H9 (cell line): ENCODE measurements at regions not wholly inside any gene's neighbourhood (a gene's known extent, or its start where the extent isn't known, plus 50 kb on each side); places are given as distances from the start of the nearest gene placed in this dataset.

Experiments
- DNase-seq: peaks from one replicate; pipeline ENCODE4 v3.0.0-alpha.2; 2017
- H2AFZ ChIP-seq: one replicate; pipeline ENCODE4 v1.6.1; 2013; ENCODE audit warnings: mild to moderate bottlenecking, low read length, control low read depth, moderate library complexity
- H2AK5ac ChIP-seq: 2 replicates; pipeline ENCODE4 v1.6.1; 2013; ENCODE audit warnings: low read length, control low read depth, mixed read lengths; ENCODE audit not compliant: insufficient read length
- H2BK120ac ChIP-seq: one replicate; pipeline ENCODE4 v1.6.1; 2013; ENCODE audit warnings: low read depth, mild to moderate bottlenecking, low read length, control low read depth, inconsistent platforms; ENCODE audit not compliant: poor library complexity, severe bottlenecking
- H2BK12ac ChIP-seq: 2 replicates; pipeline ENCODE4 v1.6.1; 2013; ENCODE audit warnings: low read length, control low read depth, mixed read lengths, low read depth; ENCODE audit not compliant: insufficient read length
- H2BK15ac ChIP-seq: 2 replicates; pipeline ENCODE4 v1.6.1; 2013; ENCODE audit warnings: low read depth, low read length, control low read depth
- H2BK20ac ChIP-seq: one replicate; pipeline ENCODE4 v1.6.1; 2013; ENCODE audit warnings: low read depth, mild to moderate bottlenecking, low read length, control low read depth, inconsistent platforms; ENCODE audit not compliant: poor library complexity, severe bottlenecking
- H2BK5ac ChIP-seq: 2 replicates; pipeline ENCODE4 v1.6.1; 2013; ENCODE audit warnings: low read length, control low read depth, mixed read lengths; ENCODE audit not compliant: insufficient read length
- H3K14ac ChIP-seq: 2 replicates; pipeline ENCODE4 v1.6.1; 2013; ENCODE audit warnings: low read length, control low read depth; ENCODE audit not compliant: insufficient read depth
- H3K18ac ChIP-seq: 2 replicates; pipeline ENCODE4 v1.6.1; 2013; ENCODE audit warnings: low read depth, mild to moderate bottlenecking, mixed read lengths, low read length, control low read depth; ENCODE audit not compliant: insufficient read length
- H3K23ac ChIP-seq: 2 replicates; pipeline ENCODE4 v1.6.1; 2013; ENCODE audit warnings: low read length, control low read depth, mixed read lengths, low read depth; ENCODE audit not compliant: insufficient read length
- H3K23me2 ChIP-seq: 2 replicates; pipeline ENCODE4 v1.6.1; 2013; ENCODE audit warnings: low read depth, mild to moderate bottlenecking, mixed read lengths, low read length, control low read depth; ENCODE audit not compliant: insufficient read length, poor library complexity, severe bottlenecking
- H3K27ac ChIP-seq: 2 replicates; pipeline ENCODE4 v1.5.1; 2013; ENCODE audit warnings: low read length, control low read depth, mixed read lengths, low read depth; ENCODE audit not compliant: insufficient read length
- H3K27me3 ChIP-seq: 2 replicates; pipeline ENCODE4 v1.6.1; 2013; ENCODE audit warnings: low read length, control low read depth, inconsistent platforms; ENCODE audit not compliant: insufficient read depth
- H3K4ac ChIP-seq: 2 replicates; pipeline ENCODE4 v1.6.1; 2013; ENCODE audit warnings: low read depth, mild to moderate bottlenecking, control low read depth, inconsistent platforms, low read length, moderate library complexity
- H3K4me1 ChIP-seq: 2 replicates; pipeline ENCODE4 v1.6.1; 2013; ENCODE audit warnings: low read length, control low read depth, inconsistent platforms; ENCODE audit not compliant: insufficient read depth
- H3K4me2 ChIP-seq: 2 replicates; pipeline ENCODE4 v1.6.1; 2013; ENCODE audit warnings: low read length, control low read depth, mixed read lengths; ENCODE audit not compliant: insufficient read length, insufficient read depth
- H3K56ac ChIP-seq: 2 replicates; pipeline ENCODE4 v1.6.1; 2013; ENCODE audit warnings: low read depth, mild to moderate bottlenecking, mixed read lengths, low read length, control low read depth; ENCODE audit not compliant: insufficient read length
- H3K79me1 ChIP-seq: 2 replicates; pipeline ENCODE4 v1.6.1; 2013; ENCODE audit warnings: low read depth, mild to moderate bottlenecking, moderate library complexity, low read length, control low read depth, inconsistent platforms; ENCODE audit not compliant: insufficient read depth, poor library complexity, severe bottlenecking
- H3K79me2 ChIP-seq: 2 replicates; pipeline ENCODE4 v1.6.1; 2013; ENCODE audit warnings: low read length, control low read depth, inconsistent platforms; ENCODE audit not compliant: insufficient read depth
- H3K9ac ChIP-seq: 2 replicates; pipeline ENCODE4 v1.6.1; 2013; ENCODE audit warnings: low read length, control low read depth, mixed read lengths; ENCODE audit not compliant: insufficient read length; ENCODE audit errors: extremely low read depth
- H3K9me3 ChIP-seq: one replicate; pipeline ENCODE4 v1.6.1; 2013; ENCODE audit warnings: low read depth, low read length, inconsistent platforms; ENCODE audit not compliant: control insufficient read depth
- H3T11ph ChIP-seq: one replicate; pipeline ENCODE4 v1.6.1; 2013; ENCODE audit warnings: mild to moderate bottlenecking, low read length, control low read depth, inconsistent platforms
- H4K20me1 ChIP-seq: one replicate; pipeline ENCODE4 v1.6.1; 2013; ENCODE audit not compliant: control insufficient read depth, insufficient read length, insufficient read depth
- H4K5ac ChIP-seq: 2 replicates; pipeline ENCODE4 v1.6.1; 2013; ENCODE audit warnings: low read depth, mild to moderate bottlenecking, mixed read lengths, low read length, control low read depth; ENCODE audit not compliant: insufficient read length
- H4K8ac ChIP-seq: replicated peaks from 2 replicates; pipeline ENCODE4 v1.6.1; 2013; ENCODE audit warnings: low read length, control low read depth, mixed read lengths, low read depth; ENCODE audit not compliant: insufficient read length
- H4K91ac ChIP-seq: 2 replicates; pipeline ENCODE4 v1.6.1; 2013; ENCODE audit warnings: low read depth, mild to moderate bottlenecking, moderate library complexity, mixed read lengths, low read length, control low read depth; ENCODE audit not compliant: insufficient read length
- H3K27ac Mint-ChIP-seq, 3 experiments: 2 replicates in 2 of 3; 3 replicates in 1 of 3; pipeline ENCODE4 v1.8.0; 2020 to 2021; ENCODE audit warnings: mixed read lengths in 3 of 3, mild to moderate bottlenecking in 1 of 3, moderate library complexity in 1 of 3
- H3K27me3 Mint-ChIP-seq: 2 replicates; pipeline ENCODE4 v1.8.0; 2021; ENCODE audit warnings: low read depth, mild to moderate bottlenecking, moderate library complexity, mixed read lengths
- H3K36me3 Mint-ChIP-seq, 3 experiments: 2 replicates in 2 of 3; 3 replicates in 1 of 3; pipeline ENCODE4 v1.8.0; 2020 to 2021; ENCODE audit warnings: low read depth in 3 of 3, mixed read lengths in 3 of 3; ENCODE audit not compliant: insufficient read depth in 1 of 3
- H3K4me1 Mint-ChIP-seq, 2 experiments: 2 replicates each; pipeline ENCODE4 v1.8.0; 2020; ENCODE audit warnings: mixed read lengths in 2 of 2
- H3K4me3 Mint-ChIP-seq, 2 experiments: 2 replicates in 1 of 2; 3 replicates in 1 of 2; pipeline ENCODE4 v1.8.0; 2020 to 2021; ENCODE audit warnings: mild to moderate bottlenecking in 2 of 2, mixed read lengths in 2 of 2, moderate library complexity in 1 of 2
- H3K9me3 Mint-ChIP-seq, 2 experiments: 2 replicates in 1 of 2; 3 replicates in 1 of 2; pipeline ENCODE4 v1.8.0; 2020; ENCODE audit warnings: mild to moderate bottlenecking in 2 of 2, mixed read lengths in 2 of 2, moderate library complexity in 1 of 2
- WGBS: extraction: QIAGEN DNeasy Blood & Tissue Kit; methylation state at CpG from one replicate; pipeline ENCODE4 v1.1.7; 2013; ENCODE audit warnings: missing lambda C conversion rate, low lambda C conversion rate, mixed read lengths; ENCODE audit not compliant: insufficient read length; ENCODE audit errors: extremely low coverage; 5-methylcytosine and 5-hydroxymethylcytosine counted together
- TF ChIP-seq, protein P1 (sequence below): fragments of 200-600 bp; sonication (generic); conservative IDR thresholded peaks from 3 replicates; pipeline ENCODE4 v1.8.0; 2021; ENCODE audit warnings: antibody characterized with exemption, mild to moderate bottlenecking

DNA sequence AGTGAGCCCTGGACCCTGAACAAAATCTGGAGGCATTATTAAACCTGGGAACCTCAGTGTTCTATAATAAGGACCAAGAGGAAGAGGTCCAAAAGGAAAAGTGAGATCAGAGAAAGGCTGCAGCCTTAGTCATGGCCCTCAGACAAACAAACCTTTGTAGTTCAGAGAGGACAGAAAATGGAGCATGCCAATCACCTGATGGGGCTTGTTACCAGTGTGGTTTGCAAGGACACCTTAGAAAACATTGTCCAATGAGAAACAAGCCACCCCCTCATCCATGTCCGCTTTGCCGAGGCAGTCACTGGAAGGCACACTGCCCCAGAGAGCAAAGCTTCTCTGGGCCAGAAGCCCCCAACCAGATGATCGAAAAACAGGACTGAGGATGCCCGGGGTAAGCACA lies 254.8 kb downstream of the CDH10 start:
- Histone ChIP-seq H4K20me1 (no peaks in the 10 kb centered on the region), H3K23me2 (no peaks in the 10 kb centered on the region), H4K5ac (no peak overlapping the region), H3K27me3 (no peaks in the 10 kb centered on the region), H2AK5ac (no peak overlapping the region), H3K18ac (no peak overlapping the region), H2BK20ac (no peak overlapping the region), H3K9me3 (no peaks in the 10 kb centered on the region), H2BK15ac (no peak overlapping the region), H2BK5ac (no peak overlapping the region), H3K4me2 (no peak overlapping the region), H2BK120ac (no peak overlapping the region), H3K79me1 (no peaks in the 10 kb centered on the region), H3K4me1 (no peaks in the 10 kb centered on the region), H3T11ph (no peak overlapping the region), H2BK12ac (no peak overlapping the region), H3K27ac (no peak overlapping the region), H3K56ac (no peak overlapping the region), H4K91ac (no peak overlapping the region), H2AFZ (no peak overlapping the region), H4K8ac (no peak overlapping the region), H3K23ac (no peak overlapping the region), H3K9ac (no peak overlapping the region), H3K4ac (no peak overlapping the region), H3K14ac (no peak overlapping the region), H3K79me2 (no peaks in the 10 kb centered on the region)
- WGBS: no CpG with 5 or more reads among the region's 4 CpGs
- Mint-ChIP-seq H3K4me3 (no peak overlapping the region), H3K9me3 (peaks cover 3 to 16% of the 10 kb centered on the region in 2 experiments), H3K4me1 (peaks cover 3 to 9% of the 10 kb centered on the region in 2 experiments; a peak in 3 of 4 replicates), H3K27me3 (no peaks in the 10 kb centered on the region), H3K36me3 (peaks cover 0 to 17% (median 9%) of the 10 kb centered on the region in 3 experiments; a peak in 5 of 7 replicates), H3K27ac (no peak overlapping the region)
- TF ChIP-seq, protein P1, sequence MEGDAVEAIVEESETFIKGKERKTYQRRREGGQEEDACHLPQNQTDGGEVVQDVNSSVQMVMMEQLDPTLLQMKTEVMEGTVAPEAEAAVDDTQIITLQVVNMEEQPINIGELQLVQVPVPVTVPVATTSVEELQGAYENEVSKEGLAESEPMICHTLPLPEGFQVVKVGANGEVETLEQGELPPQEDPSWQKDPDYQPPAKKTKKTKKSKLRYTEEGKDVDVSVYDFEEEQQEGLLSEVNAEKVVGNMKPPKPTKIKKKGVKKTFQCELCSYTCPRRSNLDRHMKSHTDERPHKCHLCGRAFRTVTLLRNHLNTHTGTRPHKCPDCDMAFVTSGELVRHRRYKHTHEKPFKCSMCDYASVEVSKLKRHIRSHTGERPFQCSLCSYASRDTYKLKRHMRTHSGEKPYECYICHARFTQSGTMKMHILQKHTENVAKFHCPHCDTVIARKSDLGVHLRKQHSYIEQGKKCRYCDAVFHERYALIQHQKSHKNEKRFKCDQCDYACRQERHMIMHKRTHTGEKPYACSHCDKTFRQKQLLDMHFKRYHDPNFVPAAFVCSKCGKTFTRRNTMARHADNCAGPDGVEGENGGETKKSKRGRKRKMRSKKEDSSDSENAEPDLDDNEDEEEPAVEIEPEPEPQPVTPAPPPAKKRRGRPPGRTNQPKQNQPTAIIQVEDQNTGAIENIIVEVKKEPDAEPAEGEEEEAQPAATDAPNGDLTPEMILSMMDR: no peak
- no peak for DNase-seq
